Stimulated activated CD4-positive, alpha-beta T cell treated with anti-CD3 and anti-CD28 coated beads, Interleukin-15, amount 100 ng/mL, for 1 hour (primary cell): ENCODE measurements at regions not wholly inside any gene's neighbourhood (a gene's known extent, or its start where the extent isn't known, plus 50 kb on each side); places are given as distances from the start of the nearest gene placed in this dataset.

Experiments
- DNase-seq, 2 donors: peaks; one replicate each; pipeline ENCODE4 v3.0.0-alpha.2; 2020; ENCODE audit warnings: low read depth in 1 of 2, low spot score in 1 of 2

DNA sequence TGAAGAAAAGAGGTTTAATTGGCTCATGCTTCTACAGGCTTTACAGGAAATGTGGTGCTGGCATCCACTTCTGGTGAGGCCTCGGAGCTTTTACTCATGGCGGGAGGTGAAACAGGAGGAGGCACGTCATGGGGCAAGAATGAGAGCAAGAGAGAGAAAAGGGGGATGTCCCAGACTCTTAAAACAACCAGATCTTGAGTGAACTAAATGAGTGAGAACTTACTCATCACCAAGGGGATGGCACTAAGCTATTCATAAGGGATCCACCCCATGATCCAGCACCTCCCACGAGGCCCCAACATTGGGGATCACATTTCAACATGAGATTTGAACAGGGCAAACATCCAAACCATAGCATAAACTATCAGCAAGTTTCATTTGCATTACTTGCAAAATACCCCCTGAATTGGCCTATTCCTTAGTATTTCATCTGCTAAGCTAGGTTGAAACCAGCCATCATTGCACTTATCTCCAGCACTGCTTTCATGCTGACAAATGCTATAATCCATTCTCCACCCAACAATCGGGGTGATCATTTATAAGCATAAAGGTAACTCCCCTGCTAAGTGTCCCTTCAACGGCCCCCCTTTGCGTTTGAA lies 179.0 kb downstream of the NOC3L start:
- DNase-seq: no peak

DNA sequence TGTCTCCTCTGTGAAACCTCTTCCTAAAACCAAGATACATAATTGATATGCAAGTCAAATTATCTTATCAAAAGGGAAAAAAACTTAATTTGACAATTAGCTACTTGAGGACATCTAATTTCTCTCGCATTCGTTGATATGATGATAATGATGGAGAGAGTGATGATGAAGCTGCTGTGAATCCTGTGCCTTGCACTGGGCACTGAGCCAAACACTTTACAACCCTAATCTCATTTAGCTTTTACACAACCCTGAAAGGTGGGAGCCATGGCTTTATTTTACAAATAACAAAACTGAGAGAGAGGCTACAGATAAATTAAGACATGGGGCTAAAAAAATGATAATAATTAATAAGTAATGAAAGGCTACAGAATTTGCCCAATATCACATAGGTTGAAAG lies 176.0 kb downstream of the NOC3L start:
- DNase-seq: no peak

DNA sequence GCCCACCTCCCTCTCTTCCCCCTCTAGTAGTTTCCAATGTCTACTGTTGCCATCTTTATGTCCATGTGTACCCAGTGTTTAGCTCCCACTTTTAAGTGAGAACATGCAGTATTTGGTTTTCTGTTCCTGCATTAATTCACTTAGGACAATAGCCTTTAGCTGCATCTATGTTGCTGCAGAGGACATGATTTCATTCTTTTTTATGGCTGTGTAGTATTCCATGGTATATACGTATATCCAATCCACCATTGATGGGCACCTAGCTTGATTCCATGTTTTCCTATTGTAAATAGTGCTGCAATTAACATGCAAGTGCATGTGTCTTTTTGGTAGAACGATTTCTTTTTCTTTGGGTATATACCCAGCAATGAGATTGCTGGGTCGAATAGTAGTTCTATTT lies 170.4 kb downstream of the NOC3L start:
- no peak for DNase-seq

DNA sequence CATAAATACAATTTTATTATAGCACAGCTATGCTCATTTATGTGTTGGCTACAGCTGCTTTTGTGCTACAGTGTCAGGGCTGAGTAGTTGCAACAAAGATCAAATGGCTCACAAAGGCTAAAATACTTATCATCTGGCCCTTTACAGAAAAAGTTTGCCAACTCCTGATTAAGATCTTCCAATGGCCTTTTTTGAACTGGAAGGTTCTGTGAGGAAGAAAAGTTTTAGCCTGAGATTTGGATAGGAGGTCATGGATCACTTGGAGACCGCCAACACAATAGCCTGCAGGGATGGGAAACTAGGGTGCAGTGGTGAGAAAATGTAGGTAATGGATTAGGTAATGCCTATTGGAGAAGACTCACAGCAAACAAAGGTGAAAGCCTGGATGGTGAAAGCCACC lies 169.8 kb downstream of the NOC3L start:
- DNase-seq: no peak

DNA sequence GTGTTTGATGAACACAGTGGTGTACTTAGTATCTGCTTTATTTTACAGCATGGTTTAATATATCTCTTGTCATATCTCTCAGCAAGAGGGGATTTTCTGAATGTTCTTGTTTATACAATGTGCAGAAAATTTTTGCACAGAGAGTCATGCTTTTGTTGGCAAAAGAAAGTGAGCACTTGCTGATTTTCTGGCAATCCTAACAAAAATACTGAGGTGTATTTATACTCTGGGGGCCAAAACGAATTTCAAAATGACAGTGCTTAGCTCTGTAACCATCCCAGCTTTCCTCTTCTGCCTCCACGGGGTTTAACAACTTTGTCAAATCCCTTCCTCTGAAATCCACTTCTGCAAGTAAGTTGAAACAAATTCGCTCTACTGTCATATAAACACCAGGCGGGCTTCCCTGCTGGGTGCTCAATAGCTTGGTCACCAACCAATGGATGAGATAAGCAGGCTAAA lies 169.2 kb downstream of the NOC3L start:
- DNase-seq: no peak

DNA sequence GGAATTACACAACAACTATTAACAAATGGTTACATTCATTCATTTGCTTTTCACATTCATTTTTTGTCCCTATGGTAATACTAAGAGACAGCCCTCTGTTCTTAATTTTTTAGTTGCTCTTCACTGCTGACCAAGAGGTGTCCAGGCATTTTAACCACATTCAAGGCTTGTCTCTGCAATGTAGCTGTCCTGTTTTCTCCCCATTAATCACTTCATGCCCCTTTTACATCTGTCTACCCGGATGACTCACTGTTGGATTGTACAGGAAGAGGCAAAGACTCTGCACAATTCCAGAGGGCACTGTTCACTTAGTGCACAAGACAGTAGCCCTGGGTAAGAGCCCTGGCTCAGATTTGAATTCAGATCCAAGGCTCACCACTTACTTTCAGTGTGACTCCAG lies 168.5 kb downstream of the NOC3L start:
- DNase-seq: no peak

DNA sequence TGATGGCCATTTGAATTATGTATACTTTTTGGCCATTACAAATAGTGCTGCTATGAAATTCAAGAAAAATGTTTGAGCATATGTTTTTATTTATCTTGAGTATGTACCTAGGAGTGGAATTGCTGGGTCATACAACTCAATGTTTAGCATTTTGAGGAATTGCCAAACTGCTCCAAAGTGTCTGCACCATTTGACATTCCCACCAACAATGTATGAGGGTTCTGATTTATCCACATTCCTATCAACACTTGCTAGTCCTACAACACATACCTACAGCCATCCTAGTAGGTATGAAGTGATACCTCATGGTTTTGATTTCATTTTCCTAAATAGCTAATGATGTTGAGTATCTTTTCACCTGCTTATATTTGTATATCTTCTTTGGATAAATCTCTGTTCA lies 165.5 kb downstream of the NOC3L start:
- DNase-seq: no peak

DNA sequence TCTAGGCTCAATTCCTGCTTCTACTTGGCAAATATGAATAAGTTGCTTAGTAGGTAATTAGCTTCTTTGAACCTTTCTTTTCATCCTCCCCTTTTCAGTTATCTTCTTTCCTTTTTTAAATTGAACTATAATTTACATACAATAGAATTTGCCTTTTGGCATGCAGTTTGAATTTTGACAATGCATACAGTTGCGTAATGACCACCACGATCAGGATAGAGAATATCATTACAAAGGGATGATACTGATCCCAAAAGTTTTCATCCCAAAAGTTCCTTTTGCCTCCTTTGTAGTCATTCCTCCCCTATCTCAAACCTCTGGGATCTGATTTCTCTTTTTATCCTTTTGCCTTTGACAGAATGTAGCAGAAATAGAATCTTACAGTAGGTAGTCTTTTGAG lies 164.4 kb downstream of the NOC3L start:
- DNase-seq: no peak

DNA sequence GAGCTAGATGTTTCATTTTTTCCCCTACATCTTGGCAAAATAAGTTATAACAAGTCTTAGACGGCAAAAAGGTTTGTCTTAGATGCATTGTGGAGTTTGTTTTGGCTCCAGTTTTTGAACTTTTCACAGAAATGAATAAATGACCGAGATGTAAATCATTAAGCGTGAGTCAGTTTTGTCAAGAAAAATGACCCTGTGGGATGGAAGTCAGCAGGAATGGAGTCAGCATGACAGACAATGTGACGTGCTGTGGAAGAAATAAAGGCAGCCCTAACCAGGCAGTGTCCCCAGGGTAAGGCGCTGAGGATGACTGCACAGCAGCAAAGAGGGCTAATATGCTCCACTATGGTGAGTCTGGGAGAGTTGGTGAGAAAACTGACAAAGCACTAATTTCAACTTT lies 163.2 kb downstream of the NOC3L start:
- DNase-seq: no peak

DNA sequence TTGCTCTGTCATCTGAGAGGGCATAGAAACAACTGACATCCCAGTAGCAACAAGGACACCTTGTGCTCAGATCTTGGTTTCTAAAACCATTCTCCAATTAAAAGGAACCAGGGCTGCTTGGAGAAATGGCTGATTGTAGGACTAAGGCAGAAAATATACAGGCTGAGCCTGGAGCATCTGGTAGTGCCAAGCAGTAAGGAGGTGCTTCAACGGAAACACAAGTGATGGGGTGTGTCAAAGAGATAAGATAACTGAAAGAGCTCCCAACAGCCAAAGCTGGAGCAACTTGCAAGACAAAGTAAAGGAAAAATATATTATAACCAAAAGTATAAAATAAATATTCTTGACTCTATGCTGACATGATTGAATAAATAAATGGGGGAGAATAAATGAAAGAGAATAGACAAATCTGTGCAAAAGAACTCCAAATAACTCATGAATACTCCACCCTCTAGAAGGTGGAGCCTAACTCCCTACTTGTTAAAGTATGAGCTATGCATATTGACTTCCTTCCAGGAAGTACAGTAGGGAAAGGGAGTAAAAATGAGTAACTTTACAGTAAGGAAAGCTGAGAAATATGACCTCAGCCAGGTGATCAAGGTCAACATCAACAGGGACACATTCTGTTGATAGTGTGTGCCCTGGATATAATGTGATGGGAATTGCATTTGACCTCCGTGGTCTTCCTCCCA lies 162.4 kb downstream of the NOC3L start:
- DNase-seq: no peak

DNA sequence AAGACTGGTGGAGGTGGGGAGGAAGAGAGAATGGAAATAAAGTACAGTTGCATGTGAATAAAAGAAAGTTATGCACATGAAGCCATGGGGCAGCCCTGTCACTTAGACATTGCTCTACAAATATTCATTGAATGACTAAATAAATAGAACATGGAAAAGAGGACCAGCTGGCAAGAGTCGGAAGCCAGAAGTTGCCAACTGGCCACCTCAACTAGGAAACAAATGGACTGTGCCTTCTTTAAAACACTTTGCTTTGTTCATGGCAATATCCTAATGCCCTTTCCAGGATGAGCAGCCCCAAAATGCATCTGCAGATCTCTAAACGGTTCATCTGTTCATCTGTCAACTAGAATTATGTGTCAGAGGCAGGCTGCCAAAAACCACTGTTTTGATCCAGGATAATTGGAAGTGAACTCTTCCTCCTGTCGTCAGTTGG lies 157.3 kb downstream of the NOC3L start:
- DNase-seq: no peak

DNA sequence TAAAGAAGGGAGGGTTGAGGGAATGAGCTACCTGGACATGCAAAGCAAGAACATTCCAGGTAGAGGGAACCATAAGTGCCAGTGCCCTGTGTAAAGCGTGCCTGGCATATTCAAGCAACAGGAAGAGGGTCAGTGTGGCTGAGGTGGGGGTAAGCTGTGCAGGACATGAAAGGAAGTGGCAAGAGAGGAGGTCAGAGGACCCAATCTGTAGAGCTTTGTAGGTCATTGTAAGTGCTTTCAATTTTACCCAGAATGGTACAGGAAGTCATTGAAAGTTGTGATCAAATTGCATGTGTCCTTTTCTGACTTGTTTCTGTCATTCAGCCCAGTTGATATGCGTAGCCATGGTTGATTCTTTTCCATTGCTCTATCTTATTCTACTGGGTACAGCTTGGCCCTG lies 156.6 kb downstream of the NOC3L start:
- DNase-seq: no peak

DNA sequence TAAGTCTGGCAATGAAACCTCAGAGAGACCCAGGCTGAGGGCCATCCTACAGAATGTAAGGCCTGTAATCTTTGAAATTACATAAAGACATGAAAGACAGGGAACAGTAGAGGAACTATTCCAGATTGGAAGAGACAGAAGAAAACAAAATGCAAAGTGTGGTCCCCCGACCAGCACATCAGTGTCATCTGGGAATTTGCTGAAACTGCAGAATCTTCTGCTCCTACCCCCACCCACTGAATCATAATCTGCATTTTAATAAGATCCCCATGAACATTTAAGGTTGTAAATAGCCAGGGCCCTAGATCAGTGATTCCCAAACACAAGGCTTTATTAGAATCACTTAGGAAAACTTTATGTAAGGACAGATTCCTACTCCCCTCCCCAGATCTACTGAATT lies 154.4 kb downstream of the NOC3L start:
- no peak for DNase-seq

DNA sequence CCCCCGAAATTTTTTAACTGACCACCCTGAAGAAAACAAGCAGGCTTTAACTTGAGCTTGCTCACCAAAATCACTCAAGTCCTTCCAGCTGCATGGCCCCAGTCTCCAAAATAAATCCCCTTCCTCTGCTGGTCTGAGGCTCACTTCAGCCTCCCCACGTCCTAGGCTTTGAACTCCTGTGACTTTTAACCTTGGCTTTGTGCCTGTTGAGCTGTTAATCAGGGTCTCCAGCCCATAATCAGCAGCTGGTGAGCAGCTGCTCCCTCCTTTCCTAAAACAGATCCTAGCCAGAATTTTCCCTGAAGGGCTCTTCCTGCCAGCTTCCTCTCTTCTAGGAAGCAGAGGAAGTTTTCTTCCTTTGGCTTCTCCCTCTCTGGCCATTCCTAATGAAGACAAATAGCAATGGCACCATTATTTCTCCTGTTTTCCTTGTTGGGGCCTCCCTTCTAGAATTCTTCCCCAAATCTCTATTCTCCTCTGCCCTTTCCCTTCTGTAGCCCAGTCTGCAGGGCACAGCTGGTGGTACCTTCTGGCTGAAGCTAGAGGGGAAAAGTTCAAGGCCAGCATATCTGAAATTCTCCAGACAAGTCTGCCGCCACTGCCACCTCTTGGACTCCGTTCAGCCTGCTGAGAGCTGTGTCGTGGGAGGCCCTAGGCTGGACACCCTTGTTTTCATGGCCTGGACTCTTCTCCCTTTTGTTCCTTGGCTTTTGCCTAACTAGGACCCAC lies 152.1 kb downstream of the NOC3L start:
- DNase-seq: no peak

DNA sequence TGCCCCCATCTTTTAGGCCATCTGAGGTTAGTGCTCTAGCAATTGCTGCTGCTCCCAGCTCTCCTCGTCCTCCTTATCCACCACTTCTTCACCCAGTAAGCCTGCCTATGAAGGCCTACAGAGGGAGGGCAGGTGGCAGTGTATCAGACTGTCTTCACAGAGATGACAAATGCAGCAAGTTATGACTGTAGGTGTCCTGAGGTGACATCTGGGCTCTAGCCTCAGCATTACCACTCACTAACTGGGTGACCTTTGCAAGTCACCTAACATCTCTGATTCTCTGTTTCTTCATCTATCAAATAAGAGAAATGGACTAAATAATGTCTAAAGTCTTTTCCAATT lies 151.6 kb downstream of the NOC3L start:
- no peak for DNase-seq

DNA sequence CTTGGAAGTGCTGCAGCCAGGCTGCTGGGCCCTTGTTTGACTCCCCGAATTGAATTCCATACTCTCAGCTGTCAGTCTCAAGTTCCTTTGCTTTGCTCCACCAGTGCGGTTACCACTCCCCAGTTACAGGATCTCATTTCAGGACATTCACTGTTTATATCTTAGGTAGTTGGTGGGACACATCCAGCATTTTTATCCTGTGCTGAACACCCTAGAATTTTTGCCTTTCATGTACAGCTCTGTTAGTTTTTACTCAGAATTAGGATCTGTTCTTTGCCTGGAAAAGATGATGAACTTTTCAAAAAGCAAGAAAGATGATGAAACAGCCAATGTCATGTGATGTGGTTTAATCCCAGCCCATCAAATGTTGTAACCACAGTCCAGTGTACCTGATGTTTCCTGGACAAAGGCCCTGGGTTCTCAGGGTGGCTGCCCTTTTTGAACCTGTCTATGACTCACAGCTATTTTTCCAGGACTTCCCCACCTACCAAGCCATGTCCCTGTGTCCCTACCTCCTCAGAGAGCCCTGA lies 149.7 kb downstream of the NOC3L start:
- no peak for DNase-seq

DNA sequence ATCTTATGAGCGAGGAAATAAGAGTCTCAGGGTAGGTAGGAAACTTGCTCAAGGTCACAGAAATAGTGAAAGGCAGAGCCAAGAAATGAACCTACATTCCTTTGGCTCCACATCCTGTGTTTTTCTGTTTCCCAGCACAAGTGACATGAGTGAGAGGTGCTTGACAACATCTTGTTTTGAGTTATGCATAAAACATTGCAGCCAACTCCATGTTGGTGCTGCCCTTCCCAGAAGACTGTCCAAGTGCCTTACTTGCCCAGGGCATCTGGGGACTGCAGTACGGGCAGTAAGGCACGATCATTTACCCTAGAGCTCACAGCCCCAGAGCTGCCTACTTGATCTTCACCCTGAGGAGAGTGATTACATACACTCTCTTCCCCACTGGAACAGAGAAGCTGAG lies 148.8 kb downstream of the NOC3L start:
- DNase-seq: no peak

DNA sequence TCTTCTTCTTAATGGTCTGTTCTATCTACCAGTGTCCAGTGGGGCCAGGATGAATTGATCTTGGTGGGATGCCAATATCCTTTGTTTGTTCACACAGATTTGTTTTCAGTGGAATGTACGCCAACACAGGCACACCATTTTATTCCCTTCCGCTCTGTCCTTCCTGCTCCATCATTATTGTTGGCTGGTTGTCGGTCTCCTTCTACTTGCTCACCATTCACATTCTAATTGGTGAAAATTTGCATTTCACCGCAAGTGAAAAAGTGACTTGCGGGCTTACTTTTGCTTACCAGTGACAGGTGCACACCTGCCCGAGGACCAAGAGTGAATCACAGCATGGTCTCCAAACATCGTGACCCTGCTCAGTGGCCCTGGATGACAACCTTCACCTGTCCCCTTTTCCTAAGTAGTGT lies 148.3 kb downstream of the NOC3L start:
- no peak for DNase-seq

DNA sequence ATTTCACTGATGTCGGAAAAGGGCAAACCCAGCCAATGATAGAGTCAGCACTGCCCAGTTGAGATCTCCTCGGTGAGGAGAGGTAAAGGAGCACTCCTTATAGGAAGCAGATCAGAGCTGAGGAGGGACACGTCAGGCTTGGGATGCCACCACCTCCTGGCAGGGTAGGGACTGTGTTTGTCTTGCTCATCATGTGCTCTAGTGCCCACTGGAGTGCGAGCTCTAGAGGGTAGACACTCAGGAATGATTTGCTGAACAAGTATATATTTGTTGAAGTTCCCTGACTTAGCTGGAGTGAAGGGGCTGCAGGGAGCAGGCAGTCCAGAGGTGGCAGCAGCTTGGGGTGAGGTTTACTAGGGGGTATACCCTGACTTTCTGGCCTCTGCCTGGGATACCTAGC lies 146.5 kb downstream of the NOC3L start:
- no peak for DNase-seq

DNA sequence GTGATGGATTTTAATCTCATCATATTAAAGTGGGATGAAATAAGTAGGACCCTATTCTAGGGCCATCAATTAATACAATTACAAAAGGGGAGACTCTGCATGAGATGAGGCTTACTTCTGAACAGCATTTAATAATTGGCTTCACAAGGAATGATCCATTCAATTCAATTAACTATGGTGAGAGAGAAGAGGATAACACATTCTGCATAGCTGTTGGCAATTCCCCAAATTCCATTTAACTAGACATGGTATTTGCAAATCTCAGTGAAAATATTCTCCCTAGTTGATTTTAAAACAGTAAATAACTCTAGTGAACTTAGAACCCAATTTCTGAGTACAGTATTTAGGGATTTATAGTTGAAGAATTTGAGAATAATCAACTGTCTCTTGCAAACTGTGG lies 145.3 kb downstream of the NOC3L start:
- DNase-seq: no peak

DNA sequence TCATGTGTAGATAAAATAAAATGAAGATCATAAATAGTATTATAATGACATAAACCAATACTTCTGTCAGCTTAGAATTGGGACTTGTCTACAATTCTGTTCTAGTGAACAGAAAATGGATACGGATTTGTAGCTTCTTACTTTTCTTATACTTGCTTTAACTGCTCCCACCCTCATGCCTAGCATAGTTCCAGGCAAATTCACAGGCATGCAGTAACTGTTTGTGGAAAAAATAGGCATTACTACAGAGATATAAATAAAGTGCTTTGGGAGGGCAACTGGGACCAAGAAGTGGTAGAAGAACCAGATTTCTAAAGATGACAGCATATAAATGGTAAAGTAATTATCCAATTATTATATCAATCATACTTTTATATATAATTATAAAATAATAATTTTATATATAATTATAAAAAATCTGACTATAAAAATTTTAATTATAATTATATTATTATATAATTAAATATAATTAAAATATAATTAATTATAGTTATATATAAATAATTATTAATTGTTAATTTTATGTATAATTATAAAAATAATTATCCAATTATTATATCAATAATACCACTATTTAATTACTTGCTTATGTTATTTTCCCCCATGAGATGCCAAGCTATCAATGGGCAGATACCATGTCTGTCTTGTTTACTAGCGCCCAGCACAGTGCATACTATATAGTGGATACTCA lies 144.1 kb downstream of the NOC3L start:
- DNase-seq: no peak

DNA sequence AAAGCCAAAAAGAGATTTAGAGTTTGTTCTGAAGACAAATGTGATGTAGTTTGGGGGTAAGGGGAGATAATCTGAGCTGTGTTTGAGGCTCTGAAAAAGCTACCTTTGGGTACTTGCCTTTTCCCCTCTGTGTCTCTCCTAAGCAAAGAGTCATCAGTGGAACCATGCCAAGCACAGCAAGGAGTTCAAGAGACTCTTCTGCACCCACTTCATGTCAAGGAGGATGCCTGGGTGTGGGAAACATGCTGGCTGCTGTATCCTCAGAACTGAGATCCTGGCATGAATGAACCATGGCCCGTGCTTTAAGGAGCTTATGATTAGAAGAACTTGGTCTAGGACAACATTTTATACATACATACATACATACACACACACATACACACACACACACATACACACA lies 142.9 kb downstream of the NOC3L start:
- no peak for DNase-seq
